CD4-positive, alpha-beta T cell treated with Interleukin-4 for 1 hour (primary cell): ENCODE measurements at regions not wholly inside any gene's neighbourhood (a gene's known extent, or its start where the extent isn't known, plus 50 kb on each side); places are given as distances from the start of the nearest gene placed in this dataset.
"Not testable (repeated sequence)": the region's sequence is repeated elsewhere in the genome, so short reads cannot be mapped to it uniquely, and the experiment has no call there.

ENCODE experiments used
- DNase-seq, 2 donors: peaks; one replicate each; pipeline ENCODE4 v3.0.0-alpha.2; 2020 to 2022

DNA sequence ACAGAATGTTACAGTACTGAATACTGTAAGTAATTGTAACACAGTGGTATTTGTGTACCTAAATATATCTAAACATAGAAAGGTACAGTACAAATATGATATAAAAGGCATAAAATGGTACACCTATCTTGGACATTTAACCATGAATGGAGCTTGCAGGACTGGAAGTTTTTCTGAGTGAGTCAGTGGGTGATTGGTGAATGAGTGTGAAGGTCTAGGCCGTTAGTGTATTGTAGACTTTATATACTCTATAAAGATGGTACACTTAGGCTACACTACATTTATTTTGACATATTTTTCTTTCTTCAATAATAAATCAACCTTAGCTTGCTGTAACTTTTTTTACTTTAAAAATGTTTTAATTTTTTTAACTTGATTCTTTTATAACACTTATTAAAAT lies 422.5 kb upstream of the FSTL5 start:
- DNase-seq = no peak

- no peak for DNase-seq
Observed at GRCh38 chr4:162582180-162582579, 418.4 kb upstream of the FSTL5 start.

DNA sequence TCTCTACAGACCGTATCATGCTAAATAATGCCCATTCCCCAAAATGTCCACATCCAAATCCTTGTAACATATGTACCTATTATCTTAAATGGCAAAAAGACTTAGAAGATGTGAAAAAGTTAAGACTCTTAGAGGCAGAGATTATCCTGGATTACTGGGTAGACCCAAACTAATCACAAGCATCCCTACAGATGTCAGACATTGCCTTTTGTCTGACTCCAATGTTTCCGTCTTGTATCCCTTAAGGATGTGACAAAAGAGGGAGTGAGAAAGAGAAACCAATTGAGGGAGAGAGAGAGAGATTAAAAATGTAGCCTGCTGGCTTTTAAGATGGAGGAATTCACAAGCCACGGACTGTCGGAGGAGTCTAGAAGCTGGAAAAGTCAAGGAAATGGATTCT lies 401.9 kb upstream of the FSTL5 start:
- DNase-seq = no peak

DNA sequence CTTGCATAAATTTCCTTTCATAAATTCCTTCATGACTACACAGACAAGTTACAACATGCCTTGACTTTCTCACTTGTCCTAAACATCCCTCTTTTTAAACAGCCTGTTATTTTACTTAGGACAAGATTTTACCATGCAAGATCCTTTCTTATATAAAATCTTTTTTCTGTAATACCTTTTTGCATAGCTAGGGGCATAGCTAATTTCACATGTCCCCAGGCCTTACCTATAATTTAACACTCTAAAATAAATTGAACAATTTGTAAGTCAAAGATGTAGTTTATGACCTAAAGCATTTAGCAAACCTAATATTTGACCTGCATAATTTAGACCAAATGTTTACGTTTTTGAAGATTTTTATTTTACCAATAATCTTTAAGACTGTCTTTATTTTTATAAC lies 396.3 kb upstream of the FSTL5 start:
- DNase-seq = no peak

- DNase-seq = no peak
Observed at GRCh38 chr4:162557516-162558106, 393.8 kb upstream of the FSTL5 start.

- no peak for DNase-seq
Observed at GRCh38 chr4:162535121-162535520, 371.3 kb upstream of the FSTL5 start.

DNA sequence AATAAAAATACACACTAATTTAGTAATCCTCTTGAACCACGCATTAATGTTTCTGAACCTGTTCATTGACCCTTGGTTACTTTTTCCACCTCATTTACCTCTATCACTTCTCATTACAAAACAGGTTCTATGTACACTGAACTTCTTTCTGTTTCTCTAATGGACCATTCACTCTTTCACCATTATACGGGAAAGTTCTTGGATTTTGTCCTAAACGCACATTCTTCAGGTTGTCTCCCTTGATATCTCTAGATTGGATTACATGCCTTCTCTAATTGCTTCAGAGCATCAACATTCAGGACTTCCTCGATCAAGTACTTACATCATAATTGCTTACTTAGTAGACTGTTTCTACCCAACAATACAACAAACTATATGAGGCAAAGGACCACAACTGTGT lies 359.4 kb upstream of the FSTL5 start:
- DNase-seq = no peak

DNA sequence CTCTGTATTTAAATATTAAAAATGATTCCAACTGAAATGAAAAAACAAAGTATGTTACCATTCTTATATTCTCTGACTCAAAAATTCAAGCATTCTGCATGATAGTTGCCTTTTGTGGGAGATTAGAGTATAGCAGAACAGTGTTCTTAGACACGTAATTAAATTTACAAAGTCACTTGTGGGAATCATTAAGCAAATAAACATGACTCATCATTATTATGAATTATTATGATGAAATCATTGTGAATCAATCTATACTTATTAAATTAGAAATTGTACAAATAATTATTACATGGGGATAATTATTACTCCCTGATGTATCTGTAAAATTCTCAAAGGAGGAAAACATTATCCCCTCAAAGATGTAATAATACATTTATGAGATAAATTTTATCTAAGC lies 358.9 kb upstream of the FSTL5 start:
- DNase-seq = no peak

- no peak for DNase-seq
Observed at GRCh38 chr4:162510937-162511336, 347.1 kb upstream of the FSTL5 start.

GRCh38 chr4:162510115-162510514 lies 346.3 kb upstream of the FSTL5 start:
- no peak for DNase-seq

DNA sequence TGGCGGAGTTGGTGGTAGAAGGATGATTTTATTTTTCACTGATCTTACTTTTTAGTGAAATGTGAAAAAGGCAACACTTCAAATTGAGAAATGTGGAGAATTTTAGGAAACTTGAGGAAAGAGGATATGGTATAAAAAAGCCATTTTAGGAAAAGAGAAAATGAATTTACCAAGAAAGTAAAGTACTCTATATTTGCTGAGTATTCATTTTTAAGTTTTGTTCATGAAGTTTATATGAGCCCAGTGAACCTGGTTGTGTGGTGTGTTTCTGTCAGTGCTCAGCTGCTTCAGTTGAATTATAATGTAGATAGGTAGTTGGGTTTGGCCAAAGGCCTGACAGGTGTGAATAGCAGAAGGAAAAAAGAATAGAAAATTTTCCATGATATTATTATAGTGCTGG lies 345.5 kb upstream of the FSTL5 start:
- no peak for DNase-seq

GRCh38 chr4:162506253-162506652 lies 342.5 kb upstream of the FSTL5 start:
- no peak for DNase-seq

DNA sequence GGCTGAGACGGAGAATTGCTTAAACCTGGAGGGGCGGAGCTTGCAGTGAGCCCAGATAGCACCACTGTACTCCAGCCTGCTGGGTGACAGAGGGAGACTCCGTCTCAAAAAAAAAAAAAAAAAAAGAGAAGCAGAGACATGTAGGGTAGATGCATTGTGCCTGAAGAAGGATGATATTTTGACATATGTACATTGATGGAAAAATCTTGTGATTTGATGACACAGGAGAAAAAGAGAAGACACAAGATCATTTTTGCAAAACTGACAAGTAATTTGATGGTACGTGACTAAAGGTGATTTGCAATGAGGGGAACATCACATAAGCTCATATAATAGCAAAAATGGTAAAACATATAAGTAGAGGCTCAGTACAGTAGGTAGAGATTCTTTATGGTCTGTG lies 340.1 kb upstream of the FSTL5 start:
- DNase-seq = no peak

DNA sequence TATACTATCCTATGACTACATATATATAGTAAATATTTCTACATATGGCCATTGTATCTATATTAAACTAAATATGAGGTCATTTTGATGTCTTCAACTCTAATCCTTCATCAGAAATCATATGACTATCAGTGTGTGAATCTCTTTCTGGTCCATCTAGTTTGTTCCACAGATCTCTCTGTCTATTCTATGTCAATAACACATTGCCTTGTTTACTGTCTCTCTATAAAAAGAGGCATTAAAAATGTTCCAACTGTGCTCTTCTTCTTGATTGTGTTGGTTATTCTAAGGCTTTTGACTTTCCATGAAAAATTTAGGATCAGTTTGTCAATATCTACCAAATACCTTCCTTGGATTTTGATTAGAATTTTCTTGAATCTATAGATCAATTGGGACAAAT lies 338.3 kb upstream of the FSTL5 start:
- no peak for DNase-seq

DNA sequence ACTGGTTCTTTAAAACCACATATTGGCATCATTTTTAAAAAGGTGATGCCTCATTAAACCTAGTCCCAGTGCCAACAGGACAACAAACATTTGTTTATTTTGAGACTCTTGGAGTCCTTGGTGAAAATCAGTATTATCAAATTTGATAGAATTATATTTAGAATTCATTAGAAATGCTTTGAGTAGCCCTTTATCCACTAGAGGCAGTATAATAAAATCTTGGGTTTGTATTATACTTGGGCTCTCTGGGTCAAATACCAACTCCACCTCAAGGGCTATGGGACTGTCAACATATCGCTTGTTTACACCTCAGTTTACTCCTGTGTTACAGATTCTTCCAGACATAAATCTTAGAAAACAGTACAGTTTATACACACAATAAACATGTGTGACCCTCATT lies 335.7 kb upstream of the FSTL5 start:
- no peak for DNase-seq

DNA sequence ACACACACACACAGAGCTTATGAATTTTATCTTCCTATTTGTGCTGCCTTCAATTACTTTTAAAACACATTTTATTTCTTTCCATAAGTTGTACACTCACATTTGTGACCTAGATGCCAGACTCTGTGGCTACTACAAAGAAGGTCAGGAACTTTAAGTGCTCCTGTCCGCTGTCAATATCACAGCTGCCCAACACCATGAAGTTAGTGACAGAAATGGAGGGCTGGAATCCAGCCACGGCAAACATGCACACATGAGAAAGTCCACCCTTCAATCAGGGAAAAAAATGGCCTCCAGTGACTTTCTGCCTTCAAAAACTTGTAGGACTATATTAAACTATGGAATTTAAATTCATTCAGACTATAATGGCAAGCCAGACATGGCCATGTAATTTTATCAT lies 334.4 kb upstream of the FSTL5 start:
- DNase-seq = no peak

GRCh38 chr4:162497564-162498167 lies 333.9 kb upstream of the FSTL5 start:
- DNase-seq = peak in 1 of 2 donors; percentile 38

DNA sequence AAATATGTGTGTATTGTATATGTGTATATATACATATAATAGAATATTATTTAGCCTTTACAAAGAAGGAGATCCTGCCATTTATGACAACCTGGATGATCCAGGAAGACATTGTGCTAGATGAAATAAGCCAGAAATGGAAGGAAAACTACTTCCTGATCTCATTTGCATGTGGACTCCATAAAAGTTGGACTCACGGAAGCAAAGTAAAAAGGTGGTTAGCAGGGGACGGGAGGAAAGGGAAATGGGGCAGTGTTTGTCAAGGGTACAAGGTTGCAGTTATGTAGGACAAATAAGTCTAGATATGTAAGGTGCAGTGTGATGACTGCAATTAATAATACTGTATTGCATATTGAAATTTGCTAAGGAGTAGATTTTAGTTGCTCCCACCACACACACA lies 331.1 kb upstream of the FSTL5 start:
- DNase-seq = no peak

GRCh38 chr4:162485486-162485885 lies 321.7 kb upstream of the FSTL5 start:
- DNase-seq = no peak

- no peak for DNase-seq
Observed at GRCh38 chr4:162475246-162475645, 311.4 kb upstream of the FSTL5 start.

DNA sequence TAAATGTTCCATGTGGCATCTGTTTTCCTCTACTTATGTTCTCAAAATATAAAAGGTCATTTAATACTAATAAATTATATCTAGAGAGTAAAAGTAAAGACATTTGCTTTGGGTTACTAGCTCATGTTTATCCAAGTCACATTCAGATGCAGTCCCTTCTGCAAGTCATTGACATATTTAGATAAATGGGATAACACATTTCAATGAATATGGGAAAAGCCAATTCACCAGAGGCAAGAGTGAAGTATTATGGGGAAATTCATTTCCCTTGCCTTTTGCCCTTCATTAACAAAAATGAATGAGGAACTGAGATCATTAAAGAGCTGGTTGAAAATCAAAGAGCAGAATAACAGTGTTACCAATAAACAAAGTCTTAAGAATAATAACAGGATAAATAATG lies 306.2 kb upstream of the FSTL5 start:
- no peak for DNase-seq

DNA sequence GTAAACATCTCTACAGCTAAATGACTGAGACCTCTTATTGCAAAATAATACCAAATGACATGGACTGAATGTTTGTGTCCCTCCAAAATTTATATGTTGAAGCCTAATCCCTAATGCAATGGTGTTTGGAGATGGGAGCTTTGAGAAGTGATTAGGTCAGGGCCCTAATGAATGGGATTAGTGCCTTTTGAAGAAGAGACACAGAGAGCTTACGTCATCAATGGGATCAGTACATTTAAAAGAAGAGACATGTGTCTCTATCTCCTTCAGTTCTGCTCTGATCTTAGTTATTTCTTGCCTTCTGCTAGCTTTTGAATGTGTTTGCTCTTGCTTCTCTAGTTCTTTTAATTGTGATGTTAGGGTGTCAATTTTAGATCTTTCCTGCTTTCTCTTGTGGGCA lies 301.6 kb upstream of the FSTL5 start:
- DNase-seq = not testable (repeated sequence)

DNA sequence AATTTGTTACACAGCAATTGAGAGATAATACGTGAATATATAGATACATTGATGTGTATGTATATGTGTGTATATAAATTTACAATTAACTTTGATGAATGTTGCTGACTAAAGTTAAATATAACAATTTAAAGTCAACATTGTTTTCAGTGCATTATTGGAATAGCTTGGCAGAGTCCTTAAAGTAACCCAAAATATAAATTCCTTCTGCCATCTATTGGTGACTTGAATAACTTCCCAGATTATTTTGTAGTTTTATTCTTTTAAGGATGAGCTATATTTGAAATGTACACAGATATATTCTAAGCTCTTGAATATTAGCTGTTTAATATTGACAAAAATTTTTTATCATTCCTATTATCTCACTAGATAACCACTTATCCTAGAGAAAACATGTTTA lies 298.2 kb upstream of the FSTL5 start:
- no peak for DNase-seq

GRCh38 chr4:162458051-162458450 lies 294.3 kb upstream of the FSTL5 start:
- no peak for DNase-seq

GRCh38 chr4:162457071-162457865 lies 293.5 kb upstream of the FSTL5 start:
- DNase-seq = no peak
